PFSK-1 (cell line): ENCODE measurements at regions not wholly inside any gene's neighbourhood (a gene's known extent, or its start where the extent isn't known, plus 50 kb on each side); places are given as distances from the start of the nearest gene placed in this dataset.

ENCODE experiments used
- FOXP2 ChIP-seq: optimal IDR thresholded peaks from 2 replicates; pipeline ENCODE3; 2011; ENCODE audit warnings: borderline replicate concordance, control low read depth, inconsistent platforms; ENCODE audit not compliant: insufficient read depth; ENCODE audit errors: extremely low read length, extremely low read depth
- POLR2AphosphoS5 ChIP-seq: IDR thresholded peaks from 2 replicates; pipeline ENCODE4 v1.6.1; 2012; ENCODE audit warnings: low read depth, mild to moderate bottlenecking, control low read depth, low read length, moderate library complexity
- REST ChIP-seq, 2 experiments: IDR thresholded peaks; 2 replicates each; pipeline versions ENCODE4 v1.6.1 to v1.8.0; 2011 to 2012; ENCODE audit warnings: low read depth in 2 of 2, low read length in 2 of 2, control low read depth in 1 of 2, inconsistent platforms in 1 of 2, mild to moderate bottlenecking in 1 of 2, moderate library complexity in 1 of 2; ENCODE audit not compliant: insufficient read depth in 1 of 2
- SIN3A ChIP-seq: IDR thresholded peaks from 2 replicates; pipeline ENCODE4 v1.6.1; 2012; ENCODE audit warnings: mild to moderate bottlenecking, low read length, moderate library complexity, borderline replicate concordance; ENCODE audit not compliant: insufficient read depth
- TAF1 ChIP-seq: IDR thresholded peaks from 2 replicates; pipeline ENCODE4 v1.6.1; 2012; ENCODE audit warnings: low read length, control low read depth, borderline replicate concordance; ENCODE audit not compliant: insufficient read depth

GRCh38 chr11:127649958-127650357, 649.4 kb upstream of the KIRREL3 start:
- no peak for TF ChIP-seq FOXP2
- no peak for TF ChIP-seq REST (IDR thresholded peaks at IDR 0.05; ENCODE audit: insufficient read depth in 1 of 2, low read depth in 2 of 2, low read length in 2 of 2)
- no peak for TF ChIP-seq TAF1
- no peak for TF ChIP-seq POLR2AphosphoS5
- TF ChIP-seq SIN3A = no peak

- TF ChIP-seq REST (IDR thresholded peaks at IDR 0.05; ENCODE audit: insufficient read depth in 1 of 2, low read depth in 2 of 2, low read length in 2 of 2) = no peak
- TF ChIP-seq SIN3A = no peak
- no peak for TF ChIP-seq TAF1
- TF ChIP-seq POLR2AphosphoS5 = no peak
- no peak for TF ChIP-seq FOXP2
Observed at GRCh38 chr11:127649071-127649470, 648.5 kb upstream of the KIRREL3 start.

- TF ChIP-seq POLR2AphosphoS5 = no peak
- TF ChIP-seq FOXP2 = no peak
- TF ChIP-seq REST (IDR thresholded peaks at IDR 0.05; ENCODE audit: insufficient read depth in 1 of 2, low read depth in 2 of 2, low read length in 2 of 2) = no peak
- no peak for TF ChIP-seq SIN3A
- TF ChIP-seq TAF1 = no peak
Observed at GRCh38 chr11:127648583-127648982, 648.0 kb upstream of the KIRREL3 start.

- TF ChIP-seq TAF1 = no peak
Observed at GRCh38 chr11:127644366-127644765, 643.8 kb upstream of the KIRREL3 start.

- no peak for TF ChIP-seq FOXP2
- TF ChIP-seq SIN3A = no peak
- TF ChIP-seq REST (IDR thresholded peaks at IDR 0.05; ENCODE audit: insufficient read depth in 1 of 2, low read depth in 2 of 2, low read length in 2 of 2) = no peak
- TF ChIP-seq TAF1 = no peak
- TF ChIP-seq POLR2AphosphoS5 = no peak
Observed at GRCh38 chr11:127643268-127644058, 642.9 kb upstream of the KIRREL3 start.
